ENCODE measurements at regions not wholly inside any gene's neighbourhood (a gene's known extent, or its start where the extent isn't known, plus 50 kb on each side); places are given as distances from the start of the nearest gene placed in this dataset.

GRCh38 chr1:125080077-125080476 lies 3895.3 kb downstream of the SRGAP2C start:
- no peak overlapping the region for H3K27ac ChIP-seq
- H3K4me1 ChIP-seq = no peaks in the 10 kb centered on the region
- ATAC-seq = peak; percentile 13
- H3K9me3 ChIP-seq = peaks cover 0 to 69% (median 0%) of the 10 kb centered on the region in 3 donors
- no peaks in the 10 kb centered on the region for H3K36me3 ChIP-seq
- H3K27me3 ChIP-seq = peaks cover 1% of the 10 kb centered on the region
- H3K4me3 ChIP-seq = no peak overlapping the region
- TF ChIP-seq POLR2AphosphoS5 (IDR thresholded peaks at IDR 0.05) (no peak), POLR2A (IDR thresholded peaks at IDR 0.05) (no peak), EP300 (IDR thresholded peaks at IDR 0.05) (no peak)
- TF ChIP-seq, protein P1, sequence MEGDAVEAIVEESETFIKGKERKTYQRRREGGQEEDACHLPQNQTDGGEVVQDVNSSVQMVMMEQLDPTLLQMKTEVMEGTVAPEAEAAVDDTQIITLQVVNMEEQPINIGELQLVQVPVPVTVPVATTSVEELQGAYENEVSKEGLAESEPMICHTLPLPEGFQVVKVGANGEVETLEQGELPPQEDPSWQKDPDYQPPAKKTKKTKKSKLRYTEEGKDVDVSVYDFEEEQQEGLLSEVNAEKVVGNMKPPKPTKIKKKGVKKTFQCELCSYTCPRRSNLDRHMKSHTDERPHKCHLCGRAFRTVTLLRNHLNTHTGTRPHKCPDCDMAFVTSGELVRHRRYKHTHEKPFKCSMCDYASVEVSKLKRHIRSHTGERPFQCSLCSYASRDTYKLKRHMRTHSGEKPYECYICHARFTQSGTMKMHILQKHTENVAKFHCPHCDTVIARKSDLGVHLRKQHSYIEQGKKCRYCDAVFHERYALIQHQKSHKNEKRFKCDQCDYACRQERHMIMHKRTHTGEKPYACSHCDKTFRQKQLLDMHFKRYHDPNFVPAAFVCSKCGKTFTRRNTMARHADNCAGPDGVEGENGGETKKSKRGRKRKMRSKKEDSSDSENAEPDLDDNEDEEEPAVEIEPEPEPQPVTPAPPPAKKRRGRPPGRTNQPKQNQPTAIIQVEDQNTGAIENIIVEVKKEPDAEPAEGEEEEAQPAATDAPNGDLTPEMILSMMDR (IDR thresholded peaks at IDR 0.05) = no peak
- WGBS, 2 donors (ENCODE audit: low coverage in 1 of 2) = 61 to 68% methylated on average over 18 of the region's 18 CpGs

DNA sequence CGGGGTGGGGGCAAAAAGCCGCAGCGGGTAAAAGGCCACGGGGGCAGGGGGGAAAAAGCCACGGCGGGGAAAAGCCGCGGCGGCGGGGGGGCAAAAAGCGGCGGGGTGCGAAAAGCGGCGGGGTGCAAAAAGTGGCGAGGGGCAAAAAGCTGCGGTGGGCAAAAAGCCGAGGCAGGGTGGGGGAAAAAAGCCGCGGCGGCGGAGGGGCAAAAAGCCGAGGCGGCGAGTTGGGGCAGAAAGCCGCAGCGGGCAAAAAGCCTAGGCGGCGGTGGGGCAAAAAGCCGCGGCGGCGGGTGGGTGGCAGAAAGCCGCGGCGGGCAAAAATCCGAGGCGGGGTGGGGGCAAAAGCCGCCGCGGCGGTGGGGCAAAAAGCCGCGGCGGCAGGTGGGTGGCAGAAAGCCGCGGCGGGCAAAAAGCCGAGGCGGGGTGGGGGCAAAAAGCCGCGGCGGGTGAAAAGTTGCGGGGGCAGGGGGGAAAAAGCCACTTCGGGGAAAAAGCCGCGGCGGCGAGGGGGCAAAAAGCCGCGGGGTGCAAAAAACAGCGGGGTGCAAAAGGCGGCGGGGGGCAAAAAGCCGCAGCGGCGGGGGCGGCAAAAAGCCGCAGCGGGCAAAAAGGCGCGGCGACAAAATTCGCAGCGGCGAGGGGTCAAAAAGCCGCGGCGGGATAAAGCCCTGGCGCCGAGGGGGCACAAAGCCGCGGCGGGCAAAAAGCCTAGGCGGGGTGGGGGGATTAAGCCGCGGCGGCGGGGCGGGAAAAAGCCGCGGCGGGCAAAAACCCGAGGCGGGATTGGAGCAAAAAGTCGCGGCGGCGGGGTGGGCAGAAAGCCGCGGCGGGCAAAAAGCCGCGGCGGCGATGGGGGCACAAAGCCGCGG lies 3901.2 kb downstream of the SRGAP2C start:
- TF ChIP-seq, protein P1 (IDR thresholded peaks at IDR 0.05) = no peak
- TF ChIP-seq POLR2AphosphoS5 (IDR thresholded peaks at IDR 0.05) = no peak
- TF ChIP-seq EP300 (IDR thresholded peaks at IDR 0.05) = no peak
- no peak for TF ChIP-seq POLR2A (IDR thresholded peaks at IDR 0.05)
- WGBS, 2 donors (ENCODE audit: low coverage in 1 of 2) = 44 to 51% methylated on average over 14 to 51 of the region's 108 CpGs
- Histone ChIP-seq H3K9me3 (peaks cover 0 to 66% (median 0%) of the 10 kb centered on the region in 3 donors), H3K27ac (no peak overlapping the region), H3K4me3 (no peak overlapping the region), H3K36me3 (no peaks in the 10 kb centered on the region), H3K4me1 (no peaks in the 10 kb centered on the region), H3K27me3 (peaks cover 31% of the 10 kb centered on the region)
- ATAC-seq = no peak

DNA sequence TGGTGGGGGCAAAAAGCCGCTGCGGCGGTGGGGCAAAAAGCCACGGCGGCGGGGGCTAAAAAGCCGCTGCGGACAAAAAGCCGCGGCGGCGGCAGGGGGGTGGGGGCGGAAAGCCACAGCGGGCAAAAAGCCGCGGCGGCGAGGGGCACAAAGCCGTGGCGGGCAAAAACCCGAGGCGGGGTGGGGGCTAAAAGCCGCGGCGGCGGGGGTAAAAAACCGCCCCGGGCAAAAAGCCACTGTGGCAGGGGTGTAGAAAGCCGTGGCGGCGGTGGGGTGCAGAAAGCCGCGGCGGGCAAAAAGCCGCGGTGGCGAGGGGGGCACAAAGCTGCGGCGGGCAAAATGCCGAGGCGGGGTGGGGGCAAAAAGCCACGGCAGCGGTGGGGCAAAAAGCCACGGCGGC lies 3901.8 kb downstream of the SRGAP2C start:
- WGBS, 2 donors (ENCODE audit: low coverage in 1 of 2) = 40 to 58% methylated on average over 1 to 16 of the region's 45 CpGs
- Histone ChIP-seq H3K9me3 (peaks cover 0 to 59% (median 0%) of the 10 kb centered on the region in 3 donors), H3K4me1 (no peaks in the 10 kb centered on the region), H3K27ac (no peak overlapping the region), H3K36me3 (no peaks in the 10 kb centered on the region), H3K4me3 (no peak overlapping the region), H3K27me3 (peaks cover 31% of the 10 kb centered on the region)
- no peak for ATAC-seq
- TF ChIP-seq POLR2A (IDR thresholded peaks at IDR 0.05) (no peak), POLR2AphosphoS5 (IDR thresholded peaks at IDR 0.05) (no peak), EP300 (IDR thresholded peaks at IDR 0.05) (no peak)
- TF ChIP-seq, protein P1 (IDR thresholded peaks at IDR 0.05) = no peak

GRCh38 chr1:125087247-125087646 lies 3902.5 kb downstream of the SRGAP2C start:
- Histone ChIP-seq H3K27me3 (peaks cover 31% of the 10 kb centered on the region), H3K27ac (no peak overlapping the region), H3K9me3 (peaks cover 0 to 53% (median 0%) of the 10 kb centered on the region in 3 donors), H3K36me3 (no peaks in the 10 kb centered on the region), H3K4me3 (no peak overlapping the region), H3K4me1 (no peaks in the 10 kb centered on the region)
- no peak for TF ChIP-seq POLR2A (IDR thresholded peaks at IDR 0.05)
- TF ChIP-seq, protein P1 (IDR thresholded peaks at IDR 0.05) = no peak
- no peak for TF ChIP-seq POLR2AphosphoS5 (IDR thresholded peaks at IDR 0.05)
- TF ChIP-seq EP300 (IDR thresholded peaks at IDR 0.05) = no peak
- 42% methylated on average over 15 of the region's 55 CpGs; no CpG with 5 or more reads in 1 of the 2 donors for WGBS, 2 donors (ENCODE audit: low coverage in 1 of 2)
- ATAC-seq = no peak

DNA sequence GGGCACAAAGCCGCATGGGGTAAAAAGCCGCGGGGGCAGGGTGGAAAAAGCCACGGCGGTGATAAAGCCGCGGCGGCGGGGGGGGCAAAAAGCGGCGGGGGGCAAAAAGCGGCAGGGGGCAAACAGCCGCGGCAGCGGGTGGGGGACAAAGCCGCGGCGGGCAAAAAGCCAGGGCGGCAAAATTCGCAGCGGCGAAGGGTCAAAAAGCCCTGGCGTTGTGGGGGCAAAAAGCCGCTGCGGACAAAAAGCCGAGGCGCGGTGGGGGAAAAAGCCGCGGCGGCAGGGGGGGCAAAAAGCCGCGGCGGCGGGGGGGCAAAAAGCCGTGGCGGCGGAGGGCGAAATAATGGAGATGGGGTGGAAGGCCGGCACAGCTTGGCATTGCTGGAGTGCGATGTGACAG lies 3902.9 kb downstream of the SRGAP2C start:
- WGBS, 2 donors (ENCODE audit: low coverage in 1 of 2) = 33% methylated on average over 6 to 11 of the region's 41 CpGs
- Histone ChIP-seq H3K27ac (no peak overlapping the region), H3K27me3 (peaks cover 31% of the 10 kb centered on the region), H3K9me3 (peaks cover 0 to 51% (median 0%) of the 10 kb centered on the region in 3 donors), H3K36me3 (no peaks in the 10 kb centered on the region), H3K4me1 (no peaks in the 10 kb centered on the region), H3K4me3 (no peak overlapping the region)
- no peak for ATAC-seq
- TF ChIP-seq, protein P1 (IDR thresholded peaks at IDR 0.05) = no peak
- TF ChIP-seq POLR2A (IDR thresholded peaks at IDR 0.05) = no peak
- no peak for TF ChIP-seq EP300 (IDR thresholded peaks at IDR 0.05)
- no peak for TF ChIP-seq POLR2AphosphoS5 (IDR thresholded peaks at IDR 0.05)

All from gastroesophageal sphincter (tissue), 4 donors.